BE2C (cell line): ENCODE measurements at regions not wholly inside any gene's neighbourhood (a gene's known extent, or its start where the extent isn't known, plus 50 kb on each side); places are given as distances from the start of the nearest gene placed in this dataset.

ENCODE experiments used
- DNase-seq: peaks from one replicate; pipeline ENCODE4 v3.0.0-alpha.2; 2020
- H3K27me3 ChIP-seq: fragments of 250-450 bp; sonication (Bioruptor Pico); 2 replicates; pipeline ENCODE4 v1.5.1; 2020; ENCODE audit warnings: mild to moderate bottlenecking
- H3K36me3 ChIP-seq: fragments of 250-450 bp; sonication (Bioruptor Pico); 2 replicates; pipeline ENCODE4 v1.5.1; 2020; ENCODE audit warnings: mild to moderate bottlenecking
- H3K4me1 ChIP-seq: fragments of 250-450 bp; sonication (Bioruptor Pico); 2 replicates; pipeline ENCODE4 v1.5.1; 2020
- H3K4me3 ChIP-seq: 2 replicates; pipeline ENCODE4 v1.5.1; 2011; ENCODE audit warnings: low read depth, low read length
- H3K9me3 ChIP-seq: fragments of 250-450 bp; sonication (Bioruptor Pico); 2 replicates; pipeline ENCODE4 v1.5.1; 2020
- CTCF ChIP-seq: IDR thresholded peaks from 2 replicates; pipeline ENCODE4 v1.5.1; 2012; ENCODE audit warnings: mild to moderate bottlenecking, low read depth, low read length

- no peak for TF ChIP-seq CTCF
- DNase-seq: no peak
- Histone ChIP-seq H3K36me3 (no peaks in the 10 kb centered on the region), H3K4me1 (no peaks in the 10 kb centered on the region), H3K4me3 (no peak overlapping the region), H3K27me3 (no peaks in the 10 kb centered on the region), H3K9me3 (no peaks in the 10 kb centered on the region)
Measured at GRCh38 chr5:6269925-6270324, 108.4 kb downstream of the MED10 start.

GRCh38 chr5:6266671-6267197, 111.6 kb downstream of the MED10 start:
- Histone ChIP-seq H3K4me3 (no peak overlapping the region), H3K4me1 (no peaks in the 10 kb centered on the region), H3K36me3 (no peaks in the 10 kb centered on the region), H3K27me3 (no peaks in the 10 kb centered on the region), H3K9me3 (no peaks in the 10 kb centered on the region)
- no peak for TF ChIP-seq CTCF
- DNase-seq: no peak

- no peaks in the 10 kb centered on the region for H3K27me3 ChIP-seq
- no peak for TF ChIP-seq CTCF
Measured at GRCh38 chr5:6264394-6264793, 114.0 kb downstream of the MED10 start.

GRCh38 chr5:6262651-6263363, 115.5 kb downstream of the MED10 start:
- H3K9me3 ChIP-seq: no peaks in the 10 kb centered on the region
- no peak for DNase-seq
- H3K4me1 ChIP-seq: no peaks in the 10 kb centered on the region
- no peaks in the 10 kb centered on the region for H3K36me3 ChIP-seq
- H3K4me3 ChIP-seq: no peak overlapping the region
- TF ChIP-seq CTCF: no peak
- H3K27me3 ChIP-seq: no peaks in the 10 kb centered on the region

More at GRCh38 chr5:6264394-6264793, 114.0 kb downstream of the MED10 start:
- Histone ChIP-seq H3K4me1 (no peaks in the 10 kb centered on the region), H3K9me3 (no peaks in the 10 kb centered on the region), H3K4me3 (no peak overlapping the region), H3K36me3 (no peaks in the 10 kb centered on the region)
- DNase-seq: no peak

- DNase-seq: no peak
- Histone ChIP-seq H3K4me3 (no peak overlapping the region), H3K27me3 (no peaks in the 10 kb centered on the region), H3K9me3 (no peaks in the 10 kb centered on the region), H3K4me1 (no peaks in the 10 kb centered on the region), H3K36me3 (no peaks in the 10 kb centered on the region)
- TF ChIP-seq CTCF: no peak
Measured at GRCh38 chr5:6261668-6262067, 116.7 kb downstream of the MED10 start.

- no peak for TF ChIP-seq CTCF
- H3K4me1 ChIP-seq: no peaks in the 10 kb centered on the region
- H3K27me3 ChIP-seq: no peaks in the 10 kb centered on the region
- no peaks in the 10 kb centered on the region for H3K36me3 ChIP-seq
- H3K9me3 ChIP-seq: no peaks in the 10 kb centered on the region
- no peak for DNase-seq
- H3K4me3 ChIP-seq: no peak overlapping the region
Measured at GRCh38 chr5:6261256-6261655, 117.1 kb downstream of the MED10 start.
